A204.1 (cell line): ENCODE measurements at regions not wholly inside any gene's neighbourhood (a gene's known extent, or its start where the extent isn't known, plus 50 kb on each side); places are given as distances from the start of the nearest gene placed in this dataset.
"Not testable (repeated sequence)": the region's sequence is repeated elsewhere in the genome, so short reads cannot be mapped to it uniquely, and the experiment has no call there.

ENCODE experiments used
- FAIRE-seq: peaks from 2 replicates; lab custom pipeline; 2012; peaks lifted over from hg19 to GRCh38; lab: Jason Lieb, UNC

DNA sequence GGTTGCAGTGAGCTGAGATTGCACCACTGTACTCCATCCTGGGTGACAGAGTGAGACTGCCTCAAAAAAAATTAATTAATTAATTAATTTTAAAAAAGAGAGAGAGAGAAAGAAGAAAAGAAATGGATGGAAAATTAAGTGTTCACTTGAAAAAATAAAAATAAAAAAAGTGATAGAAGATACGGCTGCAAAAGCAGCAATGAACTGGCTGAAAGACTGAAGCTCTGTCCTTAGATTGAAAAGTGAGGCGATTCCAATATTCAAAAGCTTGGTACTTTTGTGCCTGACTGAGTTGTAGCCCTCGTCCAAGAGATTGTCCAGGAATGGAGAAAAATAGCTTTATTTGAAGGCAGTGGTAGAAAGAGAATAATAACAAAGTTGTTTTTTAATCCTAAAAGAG, 154.6 kb downstream of the ADSS2 start:
- no peak for FAIRE-seq

DNA sequence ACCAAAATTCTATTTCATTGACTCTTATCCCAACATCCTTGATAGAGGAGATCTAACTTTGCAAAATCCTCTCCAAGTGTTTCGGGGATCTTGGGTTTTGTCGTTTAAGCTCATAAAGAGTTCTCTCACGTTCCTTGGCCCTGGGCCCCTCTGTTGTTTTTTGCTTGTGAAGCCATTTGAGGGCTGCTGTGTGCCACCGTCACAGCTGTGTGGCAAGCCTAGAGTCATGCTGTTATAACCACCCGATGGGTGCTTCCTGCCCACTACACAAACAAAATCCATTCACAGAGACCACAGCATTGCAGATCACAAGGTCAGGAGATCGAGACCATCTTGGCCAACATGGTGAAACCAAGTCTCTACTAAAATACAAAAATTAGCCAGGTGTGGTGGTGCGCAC, 154.1 kb downstream of the ADSS2 start:
- no peak for FAIRE-seq

DNA sequence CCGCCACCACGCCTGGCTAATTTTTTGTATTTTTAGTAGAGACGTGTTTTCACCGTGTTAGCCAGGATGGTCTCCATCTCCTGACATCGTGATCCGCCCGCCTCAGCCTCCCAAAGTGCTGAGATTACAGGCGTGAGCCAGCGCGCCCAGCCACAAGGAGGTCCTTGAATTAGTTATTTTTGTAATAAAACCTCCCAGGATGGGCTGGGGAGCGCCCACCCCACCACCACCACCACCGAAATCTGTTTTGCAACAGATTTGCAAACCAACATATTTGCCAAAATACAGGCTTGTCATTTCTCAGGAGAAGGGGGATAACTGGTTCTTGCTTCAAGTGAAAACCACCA, 151.7 kb downstream of the ADSS2 start:
- FAIRE-seq: not testable (repeated sequence)

DNA sequence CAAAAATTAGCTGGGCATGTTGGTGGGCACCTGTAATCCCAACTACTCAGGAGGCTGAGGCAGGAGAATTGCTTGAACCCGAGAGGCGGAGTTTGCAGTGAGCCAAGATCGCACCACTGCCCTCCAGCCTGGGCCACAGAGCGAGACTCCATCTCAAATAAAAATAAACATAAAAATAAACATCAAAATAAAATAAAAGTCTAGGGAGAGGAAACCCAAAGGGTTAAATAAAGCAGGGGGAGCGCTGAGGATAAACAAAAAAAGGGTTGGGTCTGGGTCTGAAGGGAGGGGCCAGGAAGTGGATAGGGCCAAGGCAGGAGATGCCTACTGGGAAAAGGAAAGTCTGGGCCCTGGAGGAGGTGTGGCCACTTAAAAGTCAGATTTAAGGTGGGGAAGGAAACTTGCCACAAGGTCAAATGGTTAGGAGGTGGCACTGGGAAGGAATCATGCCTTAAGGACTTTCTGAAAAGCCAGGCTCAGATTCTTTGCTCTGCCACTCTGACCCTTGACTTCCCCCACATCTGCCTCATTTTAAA, 150.0 kb downstream of the ADSS2 start:
- peak; percentile 68 for FAIRE-seq

DNA sequence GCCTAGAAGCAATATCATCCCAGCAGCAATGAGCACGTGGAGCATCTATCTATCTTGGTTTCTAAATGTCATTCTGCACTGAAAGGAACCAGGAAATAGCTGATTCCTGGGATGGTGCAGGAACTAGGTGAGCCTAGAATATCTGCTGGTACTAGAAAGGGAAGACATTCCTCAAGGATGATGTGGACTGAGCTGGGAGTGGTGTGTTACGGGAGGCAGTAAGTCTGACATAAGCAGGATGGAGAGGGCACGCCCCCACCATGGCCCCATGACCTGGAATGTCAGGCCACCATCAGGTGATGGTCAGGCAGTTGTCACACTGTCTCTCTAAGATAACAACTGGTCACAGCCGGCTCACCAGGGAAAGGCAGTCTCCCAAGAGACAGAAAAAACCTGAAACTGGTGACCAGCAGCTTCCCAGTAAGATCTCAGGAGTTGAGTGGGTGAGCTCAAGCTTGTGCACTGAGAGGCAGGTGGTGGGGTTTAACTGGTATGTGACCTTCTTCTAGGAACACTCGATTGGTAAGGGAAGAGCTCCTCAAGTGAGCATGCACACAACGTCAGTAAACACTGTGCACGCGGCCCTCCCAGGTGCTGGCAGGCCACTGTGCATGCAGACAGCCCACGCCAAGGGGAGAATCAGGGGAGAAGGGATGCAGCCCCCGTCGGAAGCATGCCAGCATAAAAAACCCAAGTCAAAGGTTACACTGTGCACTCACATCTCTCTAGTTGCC, 148.7 kb downstream of the ADSS2 start:
- FAIRE-seq: no peak

DNA sequence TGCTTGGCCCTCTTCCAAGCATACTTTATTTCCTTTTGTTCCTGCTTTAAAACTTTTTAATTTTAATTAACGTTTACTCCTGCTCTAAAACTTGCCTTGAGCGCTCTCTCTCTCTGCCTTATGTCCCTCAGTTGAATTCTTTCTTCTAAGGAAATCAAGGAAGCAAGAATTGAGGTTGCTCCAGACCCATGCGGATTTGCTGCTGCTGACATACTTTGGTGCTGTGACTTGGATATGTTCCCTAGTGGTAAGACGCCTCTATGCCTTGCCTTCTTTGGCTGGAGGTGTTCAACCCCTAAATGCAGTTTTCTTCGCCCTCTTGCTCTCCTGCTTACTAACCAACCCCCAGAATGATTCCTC, 148.1 kb downstream of the ADSS2 start:
- FAIRE-seq: no peak

DNA sequence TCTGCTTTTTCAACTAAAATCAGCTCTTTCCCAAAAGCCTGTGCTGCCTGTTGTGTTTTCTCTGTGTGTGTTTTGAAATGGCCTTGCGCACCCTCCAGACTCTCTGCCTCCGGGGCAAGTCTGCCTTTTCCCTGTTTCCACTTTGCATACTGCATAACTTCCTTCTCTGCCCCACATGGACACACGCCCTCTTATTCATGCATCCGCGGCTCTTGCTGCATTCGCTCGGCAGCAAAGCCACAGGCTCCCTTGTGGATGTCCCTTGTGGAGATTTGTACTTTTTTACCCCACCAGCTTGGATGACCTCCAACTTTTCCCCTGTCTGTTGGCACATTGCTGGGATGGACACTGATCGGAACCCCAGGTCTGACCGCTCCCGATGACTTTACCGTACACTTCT, 147.6 kb downstream of the ADSS2 start:
- no peak for FAIRE-seq

DNA sequence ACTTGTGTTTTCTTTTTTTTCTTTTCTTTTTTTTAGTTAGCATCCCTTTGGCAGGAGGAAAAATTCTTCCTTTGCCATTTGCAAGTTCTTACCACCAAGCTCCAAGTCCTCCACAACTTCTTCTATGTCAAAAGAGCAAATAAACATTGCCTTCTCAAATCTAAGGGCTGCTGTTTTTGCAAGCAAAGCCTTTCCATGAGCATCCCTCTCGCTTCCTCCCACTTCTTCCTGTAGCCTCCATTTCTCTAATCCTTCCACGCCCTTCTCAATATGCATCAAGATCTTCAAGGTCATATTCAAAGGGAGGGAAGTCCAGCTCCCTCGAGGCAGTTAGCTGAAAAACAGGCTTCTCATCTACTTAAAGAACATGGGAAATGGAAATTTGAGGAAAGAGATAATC, 147.1 kb downstream of the ADSS2 start:
- FAIRE-seq: no peak

DNA sequence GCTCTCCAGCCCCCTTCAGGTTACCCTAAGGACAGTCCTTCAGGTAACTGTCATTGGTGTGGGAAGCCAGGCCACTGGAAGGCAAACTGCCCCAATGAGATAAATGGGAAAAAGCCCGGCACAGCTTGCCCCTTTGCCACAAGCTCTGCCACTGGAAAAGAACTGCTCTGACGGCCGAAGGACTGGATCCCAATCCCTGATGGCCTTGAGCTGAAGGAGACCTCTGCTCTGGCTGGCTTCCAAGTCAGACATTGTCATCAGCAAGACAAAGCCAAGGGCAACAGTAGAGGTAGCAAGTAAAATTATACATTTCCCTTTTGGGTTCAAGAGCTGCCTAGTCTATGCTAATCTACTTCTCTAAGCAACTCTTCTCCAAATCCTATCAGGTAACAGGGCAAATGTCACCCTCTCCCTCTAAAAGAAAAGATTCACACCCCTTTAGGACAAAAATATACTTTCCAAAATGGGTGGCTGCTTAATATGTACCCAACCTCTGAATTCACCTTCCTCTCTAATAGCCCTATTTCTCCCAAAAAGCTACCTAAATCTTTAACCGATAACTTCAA, 145.8 kb downstream of the ADSS2 start:
- no peak for FAIRE-seq

DNA sequence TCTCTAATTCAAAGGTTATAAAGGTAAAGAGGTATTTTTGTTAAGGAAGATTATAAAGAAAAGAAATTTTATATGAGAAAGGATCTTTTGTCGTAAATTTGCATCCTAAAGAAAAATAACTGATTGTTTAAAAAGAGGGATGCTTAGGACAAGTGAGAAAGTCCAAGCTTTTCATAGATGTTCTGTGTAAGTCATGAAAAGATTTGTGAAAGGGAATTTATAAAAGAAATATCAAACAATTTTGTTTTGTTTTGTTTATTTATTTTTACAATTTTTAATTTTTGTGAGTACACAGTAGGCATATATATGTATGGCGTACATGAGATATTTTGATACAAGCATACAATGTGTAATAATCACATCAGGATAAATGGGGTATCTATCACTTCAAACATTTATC, 145.2 kb downstream of the ADSS2 start:
- FAIRE-seq: peak; percentile 25

DNA sequence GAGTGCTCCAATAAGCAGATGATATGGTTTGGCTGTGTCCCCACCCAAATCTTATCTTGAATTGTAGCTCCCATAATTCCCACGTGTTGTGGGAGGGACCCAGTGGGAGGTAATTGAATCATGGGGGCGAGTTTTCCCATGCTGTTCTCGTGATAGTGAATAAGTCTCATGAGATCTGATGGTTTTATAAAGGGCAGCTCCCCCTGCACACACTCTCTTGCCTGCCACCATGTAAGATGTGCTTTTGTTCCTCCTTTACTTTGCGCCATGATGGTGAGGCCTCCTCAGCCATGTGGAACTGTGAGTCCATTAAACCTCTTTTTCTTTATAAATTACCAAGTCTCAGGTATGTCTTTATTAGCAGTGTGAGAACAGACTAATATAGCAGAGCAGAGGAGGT, 142.5 kb downstream of the ADSS2 start:
- FAIRE-seq: not testable (repeated sequence)

DNA sequence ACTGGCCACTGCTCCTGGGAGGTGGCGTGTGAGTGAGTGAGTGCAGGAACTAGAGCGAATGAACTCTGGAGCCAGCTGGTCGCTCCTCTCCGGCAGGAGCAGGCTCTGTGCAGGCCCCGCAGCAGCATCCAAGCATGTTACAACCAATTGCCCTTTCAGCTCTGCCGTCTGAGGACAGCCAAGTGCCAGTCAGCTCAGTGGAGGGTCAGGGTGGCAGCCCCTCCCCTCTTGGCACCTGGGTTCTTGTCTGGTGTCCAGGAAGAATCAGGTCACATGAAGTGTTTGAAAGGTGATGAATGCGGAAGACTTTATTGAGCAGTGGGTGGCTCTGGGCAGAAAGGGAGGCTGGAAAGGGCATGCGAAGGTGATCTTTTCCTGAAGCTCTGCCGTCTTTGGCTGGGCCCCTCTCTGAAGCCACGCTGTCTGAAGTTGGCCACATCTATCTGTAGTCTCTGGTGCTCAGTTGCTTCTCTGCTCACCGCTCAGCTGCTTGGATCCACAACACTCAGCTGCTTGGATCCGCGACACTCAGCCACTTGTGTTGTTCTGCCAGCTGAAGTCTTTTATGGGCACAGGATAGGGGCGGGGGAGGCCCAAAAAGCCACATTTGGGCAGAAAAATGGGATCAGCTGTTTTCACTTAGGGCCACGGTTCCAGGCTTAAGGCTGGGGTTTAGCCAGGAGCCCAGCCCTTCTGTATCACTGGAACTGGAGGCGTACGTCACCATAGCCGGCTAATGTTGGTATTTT, 139.8 kb downstream of the ADSS2 start:
- no peak for FAIRE-seq

DNA sequence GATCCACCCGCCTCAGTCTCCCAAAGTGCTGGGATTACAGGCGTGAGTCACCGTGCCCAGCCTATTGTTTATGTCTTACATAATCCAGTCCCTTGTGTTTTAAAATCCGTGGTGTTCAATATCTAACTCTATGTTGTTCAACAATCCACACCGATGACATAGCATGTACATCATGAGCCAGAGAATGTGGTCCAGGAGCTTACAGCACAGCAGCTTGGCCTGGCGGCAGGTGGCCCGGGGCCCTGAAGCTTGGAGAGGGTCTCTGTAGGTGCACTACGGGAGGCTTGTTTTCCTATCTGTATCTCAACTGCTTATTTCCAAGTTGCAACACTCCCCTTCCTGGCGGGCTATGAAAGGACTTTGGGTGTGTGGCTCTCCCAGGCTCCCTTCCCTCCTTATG, 138.4 kb downstream of the ADSS2 start:
- FAIRE-seq: no peak

DNA sequence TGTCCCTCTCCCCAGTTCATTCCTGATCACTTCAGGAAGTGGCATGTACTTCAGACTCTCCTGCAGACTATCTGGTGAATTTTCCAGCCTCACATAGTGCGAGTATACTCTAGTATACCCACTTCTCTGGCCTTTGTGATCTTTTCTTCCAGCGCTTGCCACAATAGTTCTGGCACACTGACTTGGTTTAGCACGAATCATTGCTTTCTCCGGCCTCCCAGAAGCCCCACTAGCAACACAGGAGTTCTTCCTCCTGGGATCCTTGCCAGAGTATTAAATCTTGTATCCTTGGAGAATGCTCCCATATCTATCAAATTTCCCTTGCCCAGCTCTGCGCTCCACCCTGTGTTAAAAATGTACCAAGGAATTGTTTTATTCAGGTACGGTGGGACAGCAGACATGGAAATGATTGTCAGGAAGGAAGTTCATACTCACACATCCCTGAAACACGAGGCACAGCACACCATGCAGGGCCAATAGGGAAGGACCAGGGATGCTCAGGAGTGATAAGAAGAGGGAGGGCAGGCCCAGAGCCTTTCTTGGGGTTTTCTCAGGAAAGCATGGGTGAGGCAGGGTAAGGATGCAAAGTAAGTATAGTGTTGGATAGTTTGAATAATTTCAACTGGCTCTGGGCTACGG, 136.7 kb downstream of the ADSS2 start:
- no peak for FAIRE-seq

DNA sequence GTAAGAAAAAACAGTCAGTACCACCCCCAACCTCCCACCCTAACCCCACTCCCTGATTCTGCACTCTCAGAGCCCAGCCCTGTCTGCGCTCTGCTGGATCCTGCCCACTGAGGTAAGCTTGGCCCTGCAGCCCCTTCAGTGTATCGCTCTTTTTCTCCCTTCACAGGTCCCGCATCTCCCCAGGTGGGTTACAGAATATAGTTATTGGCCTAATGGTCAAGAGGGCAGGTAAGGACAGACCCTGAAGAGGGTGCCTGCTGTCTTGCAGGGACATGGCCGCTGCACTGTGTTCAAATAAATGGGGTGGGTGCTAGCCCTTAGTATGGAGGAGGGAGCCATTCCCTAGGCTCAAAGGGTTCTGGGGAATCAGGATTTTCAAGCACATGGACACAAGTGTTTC, 135.7 kb downstream of the ADSS2 start:
- no peak for FAIRE-seq

DNA sequence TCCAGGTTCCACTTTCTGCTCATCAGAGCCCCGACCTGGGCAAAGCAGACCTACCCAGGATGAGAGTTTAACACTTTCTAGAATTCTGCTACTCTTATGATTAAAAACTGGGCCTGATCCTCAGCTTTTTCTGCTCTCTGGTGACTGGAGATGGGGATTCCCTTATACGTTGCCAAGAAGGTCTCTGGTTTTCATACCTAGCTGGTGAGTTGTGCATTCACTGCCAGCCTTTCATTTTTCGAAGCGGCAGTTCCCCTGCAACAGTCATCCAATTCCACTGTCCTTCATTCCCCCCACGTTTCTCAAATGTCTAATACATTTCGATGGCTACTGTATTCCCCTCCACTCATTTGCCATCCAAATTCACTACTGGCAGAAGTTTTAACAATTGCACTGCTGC, 135.3 kb downstream of the ADSS2 start:
- no peak for FAIRE-seq

DNA sequence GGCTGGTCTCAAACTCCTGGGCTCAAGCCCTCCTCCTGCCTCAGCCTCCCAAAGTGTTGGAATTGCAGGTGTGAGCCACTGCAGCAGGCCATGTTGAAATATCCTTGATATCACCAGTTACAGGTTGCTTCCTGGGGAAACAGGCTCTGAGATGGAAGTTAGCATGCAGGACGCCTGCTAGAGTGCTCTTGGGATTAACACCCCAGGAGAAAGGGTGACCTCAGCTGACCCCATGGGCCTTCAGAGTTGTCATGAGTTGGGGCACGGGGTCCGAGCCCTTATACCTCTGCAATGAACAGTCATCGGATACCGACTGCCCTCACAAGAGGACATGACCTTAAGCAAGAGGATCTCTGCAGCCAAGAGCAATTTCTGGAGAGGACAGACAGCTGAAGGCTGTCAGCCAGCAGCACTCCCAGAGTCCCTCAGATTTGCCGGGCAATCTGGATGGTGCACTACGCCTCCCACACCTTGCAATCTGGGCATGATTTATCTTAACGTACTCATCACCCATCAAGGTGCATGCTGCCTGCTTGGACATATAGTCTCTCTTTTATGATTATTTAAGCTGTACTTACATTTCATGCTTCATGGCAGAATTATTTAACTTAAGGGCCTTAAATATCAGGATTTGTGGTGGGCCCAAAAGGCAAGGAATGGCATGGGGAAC, 134.6 kb downstream of the ADSS2 start:
- no peak for FAIRE-seq

DNA sequence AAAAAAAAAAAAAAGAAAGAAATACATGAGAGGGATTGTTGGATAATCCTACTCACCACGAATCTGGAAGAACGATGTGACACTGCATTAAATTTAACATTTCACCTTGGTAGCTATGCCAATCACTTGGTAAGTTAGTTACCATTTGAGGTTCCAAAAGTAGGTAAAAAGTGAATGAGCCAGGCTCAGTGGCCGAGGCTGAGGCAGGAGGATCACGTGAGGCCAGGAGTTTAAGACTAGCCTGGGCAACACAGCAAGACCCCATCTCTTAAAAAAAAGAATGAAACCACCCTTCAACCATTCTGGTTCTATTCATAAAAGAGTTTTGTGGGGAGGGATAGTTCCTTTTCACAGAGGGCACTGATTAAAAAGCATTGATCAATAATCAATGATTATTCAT, 133.6 kb downstream of the ADSS2 start:
- FAIRE-seq: no peak

DNA sequence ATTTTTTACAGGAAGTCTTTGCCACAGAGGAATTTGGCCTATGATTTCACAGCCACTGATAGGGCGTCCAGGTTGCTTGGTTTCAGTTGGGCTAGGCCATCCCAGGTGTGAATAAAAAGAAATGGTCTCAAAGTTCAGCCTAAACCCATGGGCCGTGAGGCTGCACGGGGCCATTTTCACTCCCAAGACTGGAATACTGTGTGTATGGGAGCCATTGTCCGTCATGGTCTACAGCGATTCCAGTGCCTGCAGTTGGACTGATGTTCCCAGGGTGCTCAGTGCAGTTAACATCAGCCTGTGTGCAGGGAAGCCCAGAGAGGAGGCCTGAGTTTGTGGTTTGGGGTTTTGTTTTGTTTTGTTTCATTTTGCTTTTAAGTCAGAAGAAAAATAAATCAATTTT, 133.2 kb downstream of the ADSS2 start:
- no peak for FAIRE-seq

DNA sequence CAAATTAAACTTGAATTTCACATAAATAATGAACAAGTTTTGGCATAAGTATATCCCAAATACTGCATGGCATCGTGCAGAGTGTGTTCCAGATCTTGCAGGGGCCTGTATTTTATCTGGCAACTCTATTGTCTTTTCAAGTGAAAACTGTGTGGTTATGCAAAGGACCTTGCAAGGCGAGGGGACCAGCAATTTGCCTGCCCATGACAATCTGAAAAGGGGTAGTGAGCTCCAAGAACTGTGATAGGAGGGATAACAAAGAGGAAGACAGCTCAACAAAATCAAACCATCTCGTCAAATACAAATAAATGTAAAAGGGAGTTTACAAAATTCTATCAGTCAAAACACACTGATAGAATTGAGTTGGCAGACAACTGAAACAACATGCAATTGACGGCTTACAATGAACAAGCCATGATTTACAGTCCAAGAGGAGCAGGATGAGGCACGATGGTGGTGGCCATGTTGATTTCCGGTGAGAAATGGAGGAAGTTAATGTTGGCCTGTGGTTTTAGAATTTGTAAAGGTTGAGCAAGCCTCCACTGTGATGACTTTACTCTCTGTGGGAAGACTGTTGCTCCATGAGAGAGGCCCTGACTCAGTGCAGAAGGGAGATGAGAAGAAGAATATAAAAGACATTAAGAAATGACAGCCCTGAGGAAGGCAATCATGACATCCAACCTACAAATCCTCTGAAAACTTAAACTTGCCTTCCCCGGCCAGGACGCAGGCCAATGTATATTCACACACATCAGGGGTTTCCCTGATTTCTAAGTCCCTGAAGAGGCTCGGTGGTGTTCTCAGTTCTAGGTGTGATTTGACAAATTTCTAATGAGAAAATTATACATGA, 132.2 kb downstream of the ADSS2 start:
- FAIRE-seq: no peak

DNA sequence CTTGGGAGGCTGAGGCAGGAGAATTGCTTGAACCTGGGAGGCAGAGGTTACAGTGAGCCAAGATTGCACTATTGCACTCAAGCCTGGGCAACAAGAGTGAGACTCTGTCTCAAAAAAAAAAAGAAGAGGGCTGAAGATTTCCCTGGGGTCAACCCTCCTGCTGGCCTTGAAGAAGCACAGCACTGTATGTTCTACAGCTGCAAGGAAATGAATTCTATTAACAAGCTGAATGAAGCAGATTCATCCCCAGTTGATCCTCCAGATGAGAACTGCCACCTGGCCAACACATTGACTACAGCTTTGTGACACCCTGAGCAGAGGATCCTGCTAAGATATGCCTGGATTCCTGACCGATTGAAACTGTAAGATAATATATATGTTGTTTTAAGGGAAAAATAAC, 129.5 kb downstream of the ADSS2 start:
- no peak for FAIRE-seq
